ENCODE measurements at regions not wholly inside any gene's neighbourhood (a gene's known extent, or its start where the extent isn't known, plus 50 kb on each side); places are given as distances from the start of the nearest gene placed in this dataset.

- CTCF ChIA-PET (ENCODE audit: partially characterized antibody), result no interaction called here
- no peaks in the 10 kb centered on the region for H3K79me2 ChIP-seq (ENCODE audit: control insufficient read depth in 1 of 2, insufficient read depth in 2 of 2, low read length in 2 of 2)
- H3K9ac ChIP-seq (replicated peaks in 1 of 4; ENCODE audit: extremely low read depth in 1 of 4, low read depth in 3 of 4, low read length in 3 of 4), result no peak overlapping the region; a peak in 1 of 7 replicates
- FAIRE-seq (no peak), DNase-seq (ENCODE audit: low read depth in 1 of 2, low spot score in 2 of 2) (no peak)
- peaks cover 0 to 2% (median 0%) of the 10 kb centered on the region in 4 experiments; a peak in 3 of 7 replicates for H3K4me1 ChIP-seq (replicated peaks in 1 of 4; ENCODE audit: control insufficient read depth in 3 of 4, insufficient read depth in 4 of 4, low read length in 3 of 4)
- 95% methylated on average over 5 of the region's 5 CpGs; no CpG with 5 or more reads in 1 of the 2 experiments for WGBS, 2 experiments (ENCODE audit: extremely low coverage in 1 of 2, insufficient coverage in 1 of 2, insufficient read length in 1 of 2, insufficient replicate concordance in 2 of 2, low coverage in 1 of 2, low lambda C conversion rate in 2 of 2, missing lambda C conversion rate in 1 of 2)
- no peaks in the 10 kb centered on the region for H3K79me1 ChIP-seq (ENCODE audit: low read depth, low read length)
- H3K36me3 ChIP-seq (ENCODE audit: control insufficient read depth in 2 of 4, insufficient read depth in 4 of 4, low read length in 3 of 4), result no peaks in the 10 kb centered on the region
- H2BK20ac ChIP-seq (ENCODE audit: low read length), result no peak overlapping the region
- no peaks in the 10 kb centered on the region for H4K20me1 ChIP-seq (replicated peaks in 1 of 2; ENCODE audit: control insufficient read depth in 1 of 2, insufficient read depth in 2 of 2, low read length in 2 of 2)
- no peak overlapping the region for H3K18ac ChIP-seq (ENCODE audit: extremely low read depth, low read length)
- H3K4me3 ChIP-seq (ENCODE audit: extremely low read depth in 1 of 4, insufficient read depth in 2 of 4, low read depth in 3 of 4, low read length in 4 of 4), result no peak overlapping the region
- H3K14ac ChIP-seq (ENCODE audit: insufficient read length), result no peak overlapping the region
- H2BK5ac ChIP-seq (ENCODE audit: low read depth, low read length), result no peak overlapping the region
- H3K56ac ChIP-seq (replicated peaks; ENCODE audit: insufficient read length, low read depth, low read length), result no peak overlapping the region
- POLR2A ChIA-PET (ENCODE audit: partially characterized antibody), result no interaction called here
- H2BK120ac ChIP-seq (replicated peaks; ENCODE audit: low read depth, low read length), result no peak overlapping the region
- H2BK15ac ChIP-seq (ENCODE audit: low read length), result no peak overlapping the region
- H3K23me2 ChIP-seq (ENCODE audit: low read depth, low read length), result no peaks in the 10 kb centered on the region
- no peak overlapping the region for H2AK5ac ChIP-seq (ENCODE audit: low read depth, low read length)
- no peak overlapping the region for H3K4ac ChIP-seq (replicated peaks; ENCODE audit: insufficient read length, low read depth, low read length)
- TF ChIP-seq HDAC6 (IDR thresholded peaks at IDR 0.05; ENCODE audit: low read depth, low read length) (no peak), E2F6 (IDR thresholded peaks at IDR 0.05) (no peak), GABPA (IDR thresholded peaks at IDR 0.05; ENCODE audit: borderline replicate concordance, insufficient read depth, low read length) (no peak), CHD1 (IDR thresholded peaks at IDR 0.05; ENCODE audit: low read depth, low read length) (no peak), CEBPB (IDR thresholded peaks at IDR 0.05; ENCODE audit: low read depth, low read length) (no peak), TBP (IDR thresholded peaks at IDR 0.05; ENCODE audit: low read depth, low read length) (no peak), JUND (IDR thresholded peaks at IDR 0.05; ENCODE audit: low read length) (no peak), SP4 (IDR thresholded peaks at IDR 0.05; ENCODE audit: low read length) (no peak), KDM4A (IDR thresholded peaks at IDR 0.05; ENCODE audit: low read depth, low read length, severe bottlenecking) (no peak), BACH1 (IDR thresholded peaks at IDR 0.05; ENCODE audit: low read length) (no peak)
- no peak overlapping the region for H4K5ac ChIP-seq (ENCODE audit: insufficient read length, low read depth, low read length)
- no peak overlapping the region for H3K23ac ChIP-seq (ENCODE audit: insufficient read length)
- no peak overlapping the region for H4K8ac ChIP-seq (ENCODE audit: extremely low read depth, insufficient read depth, low read length)
- H3K27me3 ChIP-seq (replicated peaks in 1 of 4; ENCODE audit: control insufficient read depth in 3 of 4, extremely low read depth in 1 of 4, insufficient read depth in 3 of 4, low read length in 3 of 4), result peaks cover 0 to 1% (median under 1%) of the 10 kb centered on the region in 4 experiments; a peak in 3 of 7 replicates
- H2AFZ ChIP-seq (ENCODE audit: low read length), result no peak overlapping the region
- H2BK12ac ChIP-seq (ENCODE audit: low read depth, low read length), result no peak overlapping the region; the same call in 1 of the 2 replicates
- no peak overlapping the region for H3K4me2 ChIP-seq (ENCODE audit: insufficient read depth in 1 of 2, low read depth in 2 of 2, low read length in 2 of 2)
- no peak overlapping the region for H4K91ac ChIP-seq (replicated peaks; ENCODE audit: insufficient read length, low read length)
- H3K9me3 ChIP-seq (ENCODE audit: insufficient read depth in 2 of 2, low read depth in 1 of 2, low read length in 1 of 2), result no peaks in the 10 kb centered on the region
- H3K27ac ChIP-seq (ENCODE audit: low read depth, low read length), result no peak overlapping the region
These were observed 186.5 kb upstream of the TCF4 start for GRCh38 chr18:55774505-55774904.

Data from H1 (cell line).